ENCODE measurements at regions not wholly inside any gene's neighbourhood (a gene's known extent, or its start where the extent isn't known, plus 50 kb on each side); places are given as distances from the start of the nearest gene placed in this dataset.
A peak's percentile ranks its signal among the peaks of the same experiment; 100 is the strongest.

GRCh38 chr6:12580290-12580689 is 136.3 kb upstream of the PHACTR1 start:
- no peak for DNase-seq (ENCODE audit: low read depth, low spot score)
- in situ Hi-C loops (cut with HindIII; ENCODE audit: low pct_unique_long_range_greater_than_20kb, low sequenced_read_pairs) = no loop called here

- in situ Hi-C loops (cut with HindIII; ENCODE audit: low pct_unique_long_range_greater_than_20kb, low sequenced_read_pairs) = no loop called here
- no peak for DNase-seq (ENCODE audit: low read depth, low spot score)
Measured at GRCh38 chr6:12582421-12583110, 134.0 kb upstream of the PHACTR1 start.

- DNase-seq (ENCODE audit: low read depth, low spot score) = no peak
- in situ Hi-C loops (cut with HindIII; ENCODE audit: low pct_unique_long_range_greater_than_20kb, low sequenced_read_pairs) = no loop called here
Measured at GRCh38 chr6:12584631-12585405, 131.7 kb upstream of the PHACTR1 start.

- in situ Hi-C loops (cut with HindIII; ENCODE audit: low pct_unique_long_range_greater_than_20kb, low sequenced_read_pairs) = no loop called here
Measured at GRCh38 chr6:12585497-12585958, 131.0 kb upstream of the PHACTR1 start.

GRCh38 chr6:12586721-12587480 is 129.7 kb upstream of the PHACTR1 start:
- in situ Hi-C loops (cut with HindIII; ENCODE audit: low pct_unique_long_range_greater_than_20kb, low sequenced_read_pairs) = no loop called here
- no peak for DNase-seq (ENCODE audit: low read depth, low spot score)

More at GRCh38 chr6:12585497-12585958, 131.0 kb upstream of the PHACTR1 start:
- no peak for DNase-seq (ENCODE audit: low read depth, low spot score)

GRCh38 chr6:12590901-12591300 is 125.7 kb upstream of the PHACTR1 start:
- in situ Hi-C loops (cut with HindIII; ENCODE audit: low pct_unique_long_range_greater_than_20kb, low sequenced_read_pairs) = no loop called here
- DNase-seq (ENCODE audit: low read depth, low spot score) = no peak

GRCh38 chr6:12592634-12593033 is 123.9 kb upstream of the PHACTR1 start:
- in situ Hi-C loops (cut with HindIII; ENCODE audit: low pct_unique_long_range_greater_than_20kb, low sequenced_read_pairs) = no loop called here
- DNase-seq (ENCODE audit: low read depth, low spot score) = no peak

GRCh38 chr6:12593771-12594529 is 122.6 kb upstream of the PHACTR1 start:
- in situ Hi-C loops (cut with HindIII; ENCODE audit: low pct_unique_long_range_greater_than_20kb, low sequenced_read_pairs) = no loop called here
- peak; percentile 64 for DNase-seq (ENCODE audit: low read depth, low spot score)

GRCh38 chr6:12594530-12594893 is 122.1 kb upstream of the PHACTR1 start:
- DNase-seq (ENCODE audit: low read depth, low spot score) = no peak
- in situ Hi-C loops (cut with HindIII; ENCODE audit: low pct_unique_long_range_greater_than_20kb, low sequenced_read_pairs) = no loop called here

GRCh38 chr6:12595161-12595811 is 121.3 kb upstream of the PHACTR1 start:
- in situ Hi-C loops (cut with HindIII; ENCODE audit: low pct_unique_long_range_greater_than_20kb, low sequenced_read_pairs) = no loop called here
- no peak for DNase-seq (ENCODE audit: low read depth, low spot score)

- no peak for DNase-seq (ENCODE audit: low read depth, low spot score)
- in situ Hi-C loops (cut with HindIII; ENCODE audit: low pct_unique_long_range_greater_than_20kb, low sequenced_read_pairs) = no loop called here
Measured at GRCh38 chr6:12596731-12597130, 119.8 kb upstream of the PHACTR1 start.

- in situ Hi-C loops (cut with HindIII; ENCODE audit: low pct_unique_long_range_greater_than_20kb, low sequenced_read_pairs) = no loop called here
- no peak for DNase-seq (ENCODE audit: low read depth, low spot score)
Measured at GRCh38 chr6:12598919-12599318, 117.6 kb upstream of the PHACTR1 start.

GRCh38 chr6:12601881-12602280 is 114.7 kb upstream of the PHACTR1 start:
- no peak for DNase-seq (ENCODE audit: low read depth, low spot score)
- in situ Hi-C loops (cut with HindIII; ENCODE audit: low pct_unique_long_range_greater_than_20kb, low sequenced_read_pairs) = no loop called here

GRCh38 chr6:12602342-12602741 is 114.2 kb upstream of the PHACTR1 start:
- DNase-seq (ENCODE audit: low read depth, low spot score) = no peak
- in situ Hi-C loops (cut with HindIII; ENCODE audit: low pct_unique_long_range_greater_than_20kb, low sequenced_read_pairs) = no loop called here

GRCh38 chr6:12602951-12603672 is 113.5 kb upstream of the PHACTR1 start:
- in situ Hi-C loops (cut with HindIII; ENCODE audit: low pct_unique_long_range_greater_than_20kb, low sequenced_read_pairs) = no loop called here
- peak; percentile 61 for DNase-seq (ENCODE audit: low read depth, low spot score)

GRCh38 chr6:12603673-12604049 is 112.9 kb upstream of the PHACTR1 start:
- no peak for DNase-seq (ENCODE audit: low read depth, low spot score)
- in situ Hi-C loops (cut with HindIII; ENCODE audit: low pct_unique_long_range_greater_than_20kb, low sequenced_read_pairs) = no loop called here

- in situ Hi-C loops (cut with HindIII; ENCODE audit: low pct_unique_long_range_greater_than_20kb, low sequenced_read_pairs) = no loop called here
- DNase-seq (ENCODE audit: low read depth, low spot score) = peak; percentile 82
Measured at GRCh38 chr6:12605888-12606345, 110.7 kb upstream of the PHACTR1 start.
